Aorta (tissue), 5 donors: ENCODE measurements at regions not wholly inside any gene's neighbourhood (a gene's known extent, or its start where the extent isn't known, plus 50 kb on each side); places are given as distances from the start of the nearest gene placed in this dataset.

Source experiments
- ATAC-seq: fragments of 200-7000 bp; cut with Tn5 transposase; one replicate; pipeline ENCODE4 v1.9.1; 2022; ENCODE audit warnings: moderate library complexity; ENCODE audit not compliant: low FRiP score
- DNase-seq, 2 donors: peaks; one replicate each; pipeline ENCODE4 v3.0.0-alpha.2; 2020
- H3K27ac ChIP-seq, 2 donors: one replicate each; pipeline ENCODE4 v1.5.1; 2013; ENCODE audit warnings: low read length in 2 of 2, mild to moderate bottlenecking in 2 of 2, moderate library complexity in 2 of 2, control low read depth in 1 of 2, inconsistent platforms in 1 of 2, low read depth in 1 of 2
- H3K27me3 ChIP-seq, 2 donors: one replicate each; pipeline ENCODE4 v1.6.1; 2013; ENCODE audit warnings: control low read depth in 1 of 2, low read length in 1 of 2, mild to moderate bottlenecking in 1 of 2, moderate library complexity in 1 of 2; ENCODE audit not compliant: insufficient read depth in 2 of 2, control insufficient read depth in 1 of 2
- H3K36me3 ChIP-seq, 2 donors: one replicate each; pipeline ENCODE4 v1.6.1; 2013; ENCODE audit warnings: control low read depth in 1 of 2, low read length in 1 of 2, mild to moderate bottlenecking in 1 of 2; ENCODE audit not compliant: insufficient read depth in 2 of 2, control insufficient read depth in 1 of 2
- H3K4me1 ChIP-seq, 2 donors: one replicate each; pipeline ENCODE4 v1.6.1; 2013; ENCODE audit warnings: low read length in 2 of 2, control low read depth in 1 of 2, mild to moderate bottlenecking in 1 of 2, moderate library complexity in 1 of 2; ENCODE audit not compliant: insufficient read depth in 2 of 2, control insufficient read depth in 1 of 2
- H3K4me3 ChIP-seq, 2 donors: one replicate each; pipeline ENCODE4 v1.5.1; 2013; ENCODE audit warnings: low read length in 2 of 2, control low read depth in 1 of 2, mild to moderate bottlenecking in 1 of 2
- H3K9me3 ChIP-seq: one replicate; pipeline ENCODE4 v1.6.1; 2013; ENCODE audit warnings: mild to moderate bottlenecking, low read length; ENCODE audit not compliant: control insufficient read depth
- whole genome bisulfite sequencing, 2 donors: extraction: QIAGEN DNeasy Blood & Tissue Kit; methylation state at CpG; one replicate each; pipeline ENCODE4 v1.1.7; 2013; 5-methylcytosine and 5-hydroxymethylcytosine counted together
- intact Hi-C, 2 donors: fragments of 100-400 bp; cut with DNase I; formaldehyde crosslinking; loops; one replicate each; pipeline versions ENCODE4 v1.14.2 to v1.15.0; 2022
- donor health status: healthy with polysubstance abuse.
- donor health status: Bipolar disorder and iron deficiency.
- donor health status: DM: no; HTN: no; CAD: no.
- donor health status: DM: no; HTN: no; CAD: no.
- donor health status: DM: yes; HTN: yes; CAD: no.

DNA sequence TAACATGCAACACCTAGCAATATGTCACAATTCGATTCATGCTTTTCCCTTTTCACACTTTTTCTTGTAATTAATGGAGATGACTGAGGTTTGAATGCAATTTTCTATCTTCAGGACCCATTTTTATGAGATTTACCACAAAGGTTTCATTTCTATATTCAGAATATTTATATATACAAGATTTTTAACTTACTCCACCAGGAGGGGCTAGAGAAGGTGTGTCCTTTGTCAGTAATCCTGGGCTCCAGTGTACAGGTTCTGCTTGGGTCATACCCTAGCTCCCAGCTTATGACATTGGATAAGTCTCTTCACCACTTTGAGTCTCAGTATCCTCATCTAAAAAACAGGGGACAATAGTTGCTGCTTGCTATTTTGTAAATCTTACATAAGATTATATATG, 95.7 kb upstream of the SLC24A5 start:
- 92 to 95% methylated on average over 1 of the region's 1 CpG for WGBS, 2 donors
- no peaks in the 10 kb centered on the region for H3K4me1 ChIP-seq
- no peak overlapping the region for H3K27ac ChIP-seq
- no peaks in the 10 kb centered on the region for H3K36me3 ChIP-seq
- ATAC-seq (no peak), DNase-seq (no peak)
- intact Hi-C loops, result no loop called here
- no peaks in the 10 kb centered on the region for H3K27me3 ChIP-seq
- no peak overlapping the region for H3K4me3 ChIP-seq
- H3K9me3 ChIP-seq, result no peaks in the 10 kb centered on the region

- no peaks in the 10 kb centered on the region for H3K4me1 ChIP-seq
- no peaks in the 10 kb centered on the region for H3K27me3 ChIP-seq
- no peak overlapping the region for H3K27ac ChIP-seq
- no peak overlapping the region for H3K4me3 ChIP-seq
- ATAC-seq (no peak), DNase-seq (no peak)
- no peaks in the 10 kb centered on the region for H3K9me3 ChIP-seq
- no peaks in the 10 kb centered on the region for H3K36me3 ChIP-seq
- 73 to 78% methylated on average over 2 of the region's 2 CpGs for WGBS, 2 donors
- intact Hi-C loops, result no loop called here
Observed at GRCh38 chr15:48028712-48029111, 92.1 kb upstream of the SLC24A5 start.

DNA sequence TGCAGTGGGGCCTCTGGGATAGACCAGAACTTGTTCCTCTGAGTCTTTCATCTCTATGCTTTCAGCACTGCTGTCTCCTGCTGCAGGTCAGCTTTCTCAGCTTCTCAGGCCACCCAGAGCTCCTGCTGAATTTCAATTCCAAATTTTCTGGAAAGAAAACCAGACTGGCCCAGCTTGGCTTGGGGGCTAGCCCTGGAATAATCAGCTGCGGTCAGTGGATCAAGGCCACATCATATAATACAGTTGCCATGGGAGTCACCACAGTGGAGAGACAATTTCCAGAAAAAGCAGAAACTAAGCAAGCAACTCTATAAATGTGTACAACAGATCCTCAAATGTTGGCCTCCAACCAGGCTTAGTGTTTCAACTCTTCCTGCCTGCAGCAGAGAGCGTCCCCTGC, 91.1 kb upstream of the SLC24A5 start:
- Histone ChIP-seq H3K27ac (no peak overlapping the region), H3K9me3 (no peaks in the 10 kb centered on the region), H3K4me3 (no peak overlapping the region), H3K4me1 (no peaks in the 10 kb centered on the region), H3K36me3 (no peaks in the 10 kb centered on the region), H3K27me3 (no peaks in the 10 kb centered on the region)
- DNase-seq (no peak), ATAC-seq (no peak)
- 12 to 20% methylated on average over 2 of the region's 2 CpGs for WGBS, 2 donors
- intact Hi-C loops, result no loop called here

- no peak overlapping the region for H3K4me3 ChIP-seq
- no peak for ATAC-seq
- DNase-seq, result no peak
- 92 to 95% methylated on average over 1 of the region's 1 CpG for WGBS, 2 donors
- H3K27me3 ChIP-seq, result no peaks in the 10 kb centered on the region
- no peaks in the 10 kb centered on the region for H3K9me3 ChIP-seq
- H3K27ac ChIP-seq, result no peak overlapping the region
- no peaks in the 10 kb centered on the region for H3K4me1 ChIP-seq
- intact Hi-C loops, result no loop called here
- H3K36me3 ChIP-seq, result no peaks in the 10 kb centered on the region
Observed at GRCh38 chr15:48031466-48031865, 89.3 kb upstream of the SLC24A5 start.

- DNase-seq (no peak), ATAC-seq (no peak)
- Histone ChIP-seq H3K4me1 (no peaks in the 10 kb centered on the region), H3K36me3 (no peaks in the 10 kb centered on the region), H3K27ac (no peak overlapping the region), H3K9me3 (no peaks in the 10 kb centered on the region), H3K27me3 (no peaks in the 10 kb centered on the region), H3K4me3 (no peak overlapping the region)
- 73 to 79% methylated on average over 6 of the region's 6 CpGs for WGBS, 2 donors
- intact Hi-C loops, result no loop called here
Observed at GRCh38 chr15:48031973-48032372, 88.8 kb upstream of the SLC24A5 start.

DNA sequence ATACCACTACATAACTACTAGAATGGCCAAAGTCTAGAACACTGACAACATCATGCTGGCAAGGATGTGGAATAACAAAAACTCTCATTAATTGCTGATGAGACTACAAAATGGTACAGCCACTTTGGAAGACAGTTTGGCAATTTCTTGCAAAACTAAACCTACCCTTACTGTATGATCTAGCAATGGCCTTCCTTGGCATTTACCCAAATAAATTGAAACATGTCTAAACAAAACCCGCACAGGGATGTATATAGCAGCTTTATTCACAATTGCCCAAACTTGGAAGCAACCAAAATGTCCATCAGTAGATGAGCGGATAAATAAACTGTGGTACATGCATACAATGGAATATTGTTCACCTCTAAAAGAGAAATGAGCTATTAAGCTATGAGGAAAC, 87.9 kb upstream of the SLC24A5 start:
- no peaks in the 10 kb centered on the region for H3K4me1 ChIP-seq
- DNase-seq (no peak), ATAC-seq (no peak)
- WGBS, 2 donors, result 94 to 98% methylated on average over 2 of the region's 2 CpGs
- H3K36me3 ChIP-seq, result no peaks in the 10 kb centered on the region
- intact Hi-C loops, result no loop called here
- H3K4me3 ChIP-seq, result no peak overlapping the region
- no peaks in the 10 kb centered on the region for H3K9me3 ChIP-seq
- H3K27me3 ChIP-seq, result no peaks in the 10 kb centered on the region
- H3K27ac ChIP-seq, result no peak overlapping the region

- ATAC-seq (no peak), DNase-seq (no peak)
- peaks cover 2% of the 10 kb centered on the region for H3K9me3 ChIP-seq
- no peaks in the 10 kb centered on the region for H3K4me1 ChIP-seq
- H3K36me3 ChIP-seq, result no peaks in the 10 kb centered on the region
- intact Hi-C loops, result no loop called here
- no peaks in the 10 kb centered on the region for H3K27me3 ChIP-seq
- no peak overlapping the region for H3K4me3 ChIP-seq
- WGBS, 2 donors, result 91 to 94% methylated on average over 2 of the region's 2 CpGs
- no peak overlapping the region for H3K27ac ChIP-seq
Observed at GRCh38 chr15:48038221-48038620, 82.6 kb upstream of the SLC24A5 start.

DNA sequence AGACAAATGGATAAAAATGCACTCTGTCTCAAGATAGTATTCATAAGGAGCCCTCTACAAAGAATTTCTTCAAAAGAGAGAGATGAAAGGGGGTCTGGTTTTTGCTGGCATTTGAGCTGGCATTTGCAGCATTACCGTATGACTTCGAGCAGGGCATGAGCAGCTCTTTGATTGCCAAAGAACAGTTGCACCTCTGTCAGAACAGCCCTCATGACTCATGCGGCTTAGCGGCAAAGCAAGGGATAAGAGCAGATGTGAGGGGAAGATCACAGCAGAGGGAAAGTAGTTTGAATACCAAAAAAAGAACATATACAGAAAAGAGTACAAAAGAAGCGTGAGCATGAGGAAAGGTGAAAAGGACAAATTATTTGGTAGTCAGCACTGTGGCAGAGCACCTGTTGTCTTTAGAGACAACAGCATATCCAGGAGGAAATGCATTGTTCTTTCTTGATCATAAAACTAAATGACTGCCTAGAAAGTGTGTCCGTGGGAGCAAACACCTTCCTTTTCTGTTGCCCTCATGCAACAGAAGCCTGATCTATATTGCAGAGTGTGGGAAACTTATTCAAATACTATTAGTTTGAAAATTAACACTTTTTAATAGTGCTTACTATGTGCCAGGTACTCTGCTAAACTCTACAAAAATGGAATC, 80.5 kb upstream of the SLC24A5 start:
- Histone ChIP-seq H3K27ac (no peak overlapping the region), H3K36me3 (no peaks in the 10 kb centered on the region), H3K9me3 (peaks cover 2% of the 10 kb centered on the region), H3K4me3 (no peak overlapping the region), H3K4me1 (no peaks in the 10 kb centered on the region), H3K27me3 (no peaks in the 10 kb centered on the region)
- 19 to 24% methylated on average over 6 of the region's 6 CpGs for WGBS, 2 donors
- intact Hi-C loops, result no loop called here
- ATAC-seq, result no peak
- DNase-seq, result no peak

GRCh38 chr15:48041454-48041853, 79.3 kb upstream of the SLC24A5 start:
- ATAC-seq (no peak), DNase-seq (no peak)
- Histone ChIP-seq H3K27ac (no peak overlapping the region), H3K9me3 (peaks cover 2% of the 10 kb centered on the region), H3K4me1 (no peaks in the 10 kb centered on the region), H3K4me3 (no peak overlapping the region), H3K27me3 (no peaks in the 10 kb centered on the region), H3K36me3 (no peaks in the 10 kb centered on the region)
- 98 to 100% methylated on average over 2 of the region's 2 CpGs for WGBS, 2 donors
- intact Hi-C loops, result no loop called here
